ENCODE measurements at regions not wholly inside any gene's neighbourhood (a gene's known extent, or its start where the extent isn't known, plus 50 kb on each side); places are given as distances from the start of the nearest gene placed in this dataset.
A peak's percentile ranks its signal among the peaks of the same experiment; 100 is the strongest.

GRCh38 chr14:89600029-89600428 is 183.0 kb upstream of the FOXN3 start:
- DNase-seq = no peak

- no peak for DNase-seq
These were observed 181.6 kb upstream of the FOXN3 start for GRCh38 chr14:89598548-89599186.

- DNase-seq = no peak
These were observed 175.9 kb upstream of the FOXN3 start for GRCh38 chr14:89592961-89593360.

- DNase-seq = no peak
These were observed 172.5 kb upstream of the FOXN3 start for GRCh38 chr14:89589400-89590118.

- DNase-seq = no peak
These were observed 171.8 kb upstream of the FOXN3 start for GRCh38 chr14:89588840-89589296.

- peak; percentile 8 for DNase-seq
These were observed 171.0 kb upstream of the FOXN3 start for GRCh38 chr14:89588016-89588415.

- no peak for DNase-seq
These were observed 170.0 kb upstream of the FOXN3 start for GRCh38 chr14:89587136-89587420.

GRCh38 chr14:89586258-89587135 is 169.5 kb upstream of the FOXN3 start:
- no peak for DNase-seq

- DNase-seq = no peak
These were observed 161.1 kb upstream of the FOXN3 start for GRCh38 chr14:89578156-89578555.

GRCh38 chr14:89576960-89577359 is 159.9 kb upstream of the FOXN3 start:
- no peak for DNase-seq

- DNase-seq = no peak
These were observed 159.3 kb upstream of the FOXN3 start for GRCh38 chr14:89576145-89576927.

- no peak for DNase-seq
These were observed 158.5 kb upstream of the FOXN3 start for GRCh38 chr14:89575386-89576061.

- DNase-seq = no peak
These were observed 157.4 kb upstream of the FOXN3 start for GRCh38 chr14:89574420-89574819.

- no peak for DNase-seq
These were observed 156.3 kb upstream of the FOXN3 start for GRCh38 chr14:89573399-89573657.

- DNase-seq = no peak
These were observed 155.8 kb upstream of the FOXN3 start for GRCh38 chr14:89572596-89573398.

- DNase-seq = no peak
These were observed 154.5 kb upstream of the FOXN3 start for GRCh38 chr14:89571491-89571890.

- no peak for DNase-seq
These were observed 149.8 kb upstream of the FOXN3 start for GRCh38 chr14:89566644-89567415.

GRCh38 chr14:89566180-89566579 is 149.1 kb upstream of the FOXN3 start:
- DNase-seq = no peak

GRCh38 chr14:89565607-89566006 is 148.6 kb upstream of the FOXN3 start:
- no peak for DNase-seq

- no peak for DNase-seq
These were observed 148.0 kb upstream of the FOXN3 start for GRCh38 chr14:89564989-89565388.

All from stimulated activated CD4-positive, alpha-beta T cell treated with anti-CD3 and anti-CD28 coated beads, Interleukin-15, amount 100 ng/mL, for 24 hours (primary cell).